ENCODE measurements at regions not wholly inside any gene's neighbourhood (a gene's known extent, or its start where the extent isn't known, plus 50 kb on each side); places are given as distances from the start of the nearest gene placed in this dataset.

DNA sequence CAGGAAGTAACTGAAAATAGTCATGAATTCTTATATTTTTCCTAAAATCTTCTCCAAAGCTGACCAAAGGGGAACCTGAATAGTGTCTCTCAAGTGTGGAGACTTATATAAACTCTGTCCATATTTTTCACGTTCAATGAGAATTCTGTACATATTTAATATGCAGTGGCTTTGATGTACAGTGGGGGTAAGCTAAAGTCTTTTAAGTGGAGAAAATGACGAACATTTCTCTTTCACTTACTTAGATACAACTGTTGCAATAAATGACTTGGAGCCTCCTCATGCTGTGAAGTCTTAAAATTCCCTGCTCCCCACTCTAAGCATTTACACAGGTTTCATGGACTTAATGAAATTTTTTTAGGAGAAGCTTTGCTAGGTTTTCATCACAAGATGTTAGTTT lies 1196.7 kb downstream of the EFNB2 start:
- Histone ChIP-seq H3K36me3 (ENCODE audit: low read depth, missing control alignments) (no peaks in the 10 kb centered on the region), H3K9me3 (no peaks in the 10 kb centered on the region), H3K27me3 (no peaks in the 10 kb centered on the region), H3K27ac (no peak overlapping the region), H3K4me1 (no peaks in the 10 kb centered on the region), H3K4me3 (no peak overlapping the region)
- intact Hi-C loops (cut with DNase I; ENCODE audit: low total_unique reads): no loop called here
- 71 to 75% methylated on average over 2 of the region's 2 CpGs for WGBS, 2 donors
- TF ChIP-seq POLR2A (IDR thresholded peaks at IDR 0.05): no peak
- no peak for DNase-seq

DNA sequence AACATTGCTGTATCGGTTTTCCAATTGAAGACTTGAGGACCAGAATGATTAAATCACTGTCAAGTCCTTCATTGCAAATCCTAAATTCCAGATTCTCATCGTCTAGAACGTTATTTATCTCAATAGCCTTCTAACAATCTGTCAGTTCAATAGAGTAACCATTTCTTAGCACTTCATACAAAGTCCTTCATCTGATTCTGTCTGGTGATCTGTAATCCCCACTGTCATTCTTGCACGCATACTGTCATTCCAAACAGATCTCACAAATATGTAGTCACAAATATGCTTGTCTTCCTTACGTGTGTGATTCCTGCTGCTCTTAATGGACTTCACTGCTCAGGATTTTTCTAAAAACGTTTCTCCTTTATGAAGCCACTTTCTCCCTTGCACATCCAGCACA lies 1197.5 kb downstream of the EFNB2 start:
- intact Hi-C loops (cut with DNase I; ENCODE audit: low total_unique reads): no loop called here
- Histone ChIP-seq H3K36me3 (ENCODE audit: low read depth, missing control alignments) (no peaks in the 10 kb centered on the region), H3K27ac (no peak overlapping the region), H3K27me3 (no peaks in the 10 kb centered on the region), H3K4me3 (no peak overlapping the region), H3K4me1 (no peaks in the 10 kb centered on the region), H3K9me3 (no peaks in the 10 kb centered on the region)
- DNase-seq: no peak
- WGBS, 2 donors: 80 to 82% methylated on average over 6 of the region's 6 CpGs
- TF ChIP-seq CTCF (IDR thresholded peaks at IDR 0.05) (no peak), POLR2A (IDR thresholded peaks at IDR 0.05) (no peak)

DNA sequence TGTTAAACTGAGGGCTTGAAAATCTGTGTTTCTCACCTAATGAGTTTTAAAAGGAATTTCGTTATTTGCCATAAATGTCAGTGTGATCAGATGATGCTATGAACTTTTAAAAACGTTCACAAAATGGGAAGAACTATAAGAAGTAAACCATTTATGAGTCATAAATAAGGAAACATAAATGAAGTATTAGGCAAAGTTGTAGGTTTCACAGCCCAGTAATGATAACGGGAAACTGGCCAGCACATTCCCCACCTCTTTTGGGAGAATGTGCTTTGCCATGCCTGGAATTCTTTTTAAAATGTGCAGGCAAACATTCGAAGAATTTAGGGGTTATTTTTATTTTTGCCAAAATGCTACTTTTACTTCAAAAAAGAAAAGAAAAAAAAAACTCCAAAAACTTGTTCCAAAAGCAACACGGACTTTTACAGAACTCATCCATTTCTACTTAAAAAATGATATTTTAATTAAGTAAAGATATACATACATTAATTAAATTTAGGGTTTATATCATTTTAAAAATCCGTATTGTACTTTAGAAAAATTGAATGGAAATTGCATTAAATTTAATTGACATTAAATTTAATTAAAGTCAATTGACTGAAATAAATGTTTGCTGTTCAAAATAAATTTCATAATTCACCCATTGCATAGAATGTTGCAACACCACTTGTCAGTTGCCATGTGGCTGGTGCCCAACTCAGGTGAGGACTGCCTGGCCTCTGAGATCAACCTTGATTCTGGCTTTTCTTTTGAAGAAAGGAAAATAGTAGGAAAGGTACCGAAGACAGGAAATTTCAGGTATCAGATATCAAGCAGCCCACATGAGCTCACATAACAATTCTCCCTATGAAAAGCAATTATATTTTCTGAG lies 1198.5 kb downstream of the EFNB2 start:
- TF ChIP-seq CTCF (IDR thresholded peaks at IDR 0.05) (no peak), POLR2A (IDR thresholded peaks at IDR 0.05) (no peak)
- DNase-seq: no peak

GRCh38 chr13:105334211-105334610 lies 1201.3 kb downstream of the EFNB2 start:
- no peak for DNase-seq

More for the DNA sequence above, 1198.5 kb downstream of the EFNB2 start:
- Histone ChIP-seq H3K4me3 (no peak overlapping the region), H3K36me3 (ENCODE audit: low read depth, missing control alignments) (no peaks in the 10 kb centered on the region), H3K4me1 (no peaks in the 10 kb centered on the region), H3K27ac (no peak overlapping the region), H3K27me3 (no peaks in the 10 kb centered on the region), H3K9me3 (no peaks in the 10 kb centered on the region)
- 62 to 80% methylated on average over 7 of the region's 7 CpGs for WGBS, 2 donors
- intact Hi-C loops (cut with DNase I; ENCODE audit: low total_unique reads): no loop called here

GRCh38 chr13:105333416-105333815 lies 1202.0 kb downstream of the EFNB2 start:
- TF ChIP-seq POLR2A (IDR thresholded peaks at IDR 0.05) (no peak), CTCF (IDR thresholded peaks at IDR 0.05) (no peak)
- no peak for DNase-seq
- no peak overlapping the region for H3K4me3 ChIP-seq
- H3K9me3 ChIP-seq: no peaks in the 10 kb centered on the region
- no peak overlapping the region for H3K27ac ChIP-seq
- no peaks in the 10 kb centered on the region for H3K36me3 ChIP-seq (ENCODE audit: low read depth, missing control alignments)
- H3K4me1 ChIP-seq: no peaks in the 10 kb centered on the region
- 92 to 96% methylated on average over 5 of the region's 5 CpGs for WGBS, 2 donors
- no peaks in the 10 kb centered on the region for H3K27me3 ChIP-seq
- intact Hi-C loops (cut with DNase I; ENCODE audit: low total_unique reads): no loop called here

More at GRCh38 chr13:105334211-105334610, 1201.3 kb downstream of the EFNB2 start:
- H3K27ac ChIP-seq: no peak overlapping the region
- H3K4me3 ChIP-seq: no peak overlapping the region
- WGBS, 2 donors: 43 to 72% methylated on average over 3 of the region's 3 CpGs
- no peaks in the 10 kb centered on the region for H3K4me1 ChIP-seq
- no peak for TF ChIP-seq POLR2A (IDR thresholded peaks at IDR 0.05)
- no peak for TF ChIP-seq CTCF (IDR thresholded peaks at IDR 0.05)
- no peaks in the 10 kb centered on the region for H3K36me3 ChIP-seq (ENCODE audit: low read depth, missing control alignments)
- no peaks in the 10 kb centered on the region for H3K27me3 ChIP-seq
- intact Hi-C loops (cut with DNase I; ENCODE audit: low total_unique reads): no loop called here
- no peaks in the 10 kb centered on the region for H3K9me3 ChIP-seq
